ENCODE measurements at regions not wholly inside any gene's neighbourhood (a gene's known extent, or its start where the extent isn't known, plus 50 kb on each side); places are given as distances from the start of the nearest gene placed in this dataset.

DNA sequence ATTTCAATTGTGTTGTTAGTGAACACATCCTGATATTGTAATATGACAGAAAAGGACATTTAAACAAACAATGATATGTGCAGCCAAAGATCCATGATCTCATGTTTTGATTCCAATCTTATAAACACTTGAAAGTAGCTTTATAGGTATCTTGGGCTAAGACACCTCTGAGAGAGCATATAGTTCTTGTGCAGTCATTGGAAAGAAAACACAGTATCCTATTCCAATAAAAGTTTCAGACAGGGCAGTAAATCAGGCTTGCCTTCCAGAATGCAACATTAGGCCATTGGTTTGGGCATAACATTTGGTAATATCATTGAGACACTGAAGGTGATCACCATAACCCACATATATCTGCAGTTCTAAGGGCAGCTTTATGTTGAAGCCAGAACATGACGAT is 188.3 kb upstream of the HCCS start:
- Histone ChIP-seq H2AK5ac (ENCODE audit: low read depth, low read length) (no peak overlapping the region), H2BK15ac (ENCODE audit: low read length) (no peak overlapping the region), H4K91ac (replicated peaks; ENCODE audit: insufficient read length, low read length) (no peak overlapping the region), H3K18ac (ENCODE audit: extremely low read depth, low read length) (no peak overlapping the region), H3K23ac (ENCODE audit: insufficient read length) (no peak overlapping the region), H2AFZ (ENCODE audit: low read length) (no peak overlapping the region), H3K4me2 (ENCODE audit: insufficient read depth in 1 of 2, low read depth in 2 of 2, low read length in 2 of 2) (no peak overlapping the region), H3K79me2 (ENCODE audit: control insufficient read depth in 1 of 2, insufficient read depth in 2 of 2, low read length in 2 of 2) (no peaks in the 10 kb centered on the region), H3K27me3 (replicated peaks in 1 of 4; ENCODE audit: control insufficient read depth in 3 of 4, extremely low read depth in 1 of 4, insufficient read depth in 3 of 4, low read length in 3 of 4) (no peaks in the 10 kb centered on the region), H3K23me2 (ENCODE audit: low read depth, low read length) (no peaks in the 10 kb centered on the region), H3K4me3 (ENCODE audit: extremely low read depth in 1 of 4, insufficient read depth in 2 of 4, low read depth in 3 of 4, low read length in 4 of 4) (no peak overlapping the region), H3K9me3 (ENCODE audit: insufficient read depth in 2 of 2, low read depth in 1 of 2, low read length in 1 of 2) (no peaks in the 10 kb centered on the region), H2BK120ac (replicated peaks; ENCODE audit: low read depth, low read length) (no peak overlapping the region), H4K20me1 (replicated peaks in 1 of 2; ENCODE audit: control insufficient read depth in 1 of 2, insufficient read depth in 2 of 2, low read length in 2 of 2) (no peaks in the 10 kb centered on the region), H4K8ac (ENCODE audit: extremely low read depth, insufficient read depth, low read length) (no peak overlapping the region), H3K56ac (replicated peaks; ENCODE audit: insufficient read length, low read depth, low read length) (no peak overlapping the region), H3K36me3 (ENCODE audit: control insufficient read depth in 2 of 4, insufficient read depth in 4 of 4, low read length in 3 of 4) (no peaks in the 10 kb centered on the region), H3K4ac (replicated peaks; ENCODE audit: insufficient read length, low read depth, low read length) (no peak overlapping the region), H3K27ac (ENCODE audit: low read depth, low read length) (no peak overlapping the region), H2BK20ac (ENCODE audit: low read length) (no peak overlapping the region), H2BK12ac (ENCODE audit: low read depth, low read length) (no peak overlapping the region), H3K9ac (replicated peaks in 1 of 4; ENCODE audit: extremely low read depth in 1 of 4, low read depth in 3 of 4, low read length in 3 of 4) (no peak overlapping the region), H3K4me1 (replicated peaks in 1 of 4; ENCODE audit: control insufficient read depth in 3 of 4, insufficient read depth in 4 of 4, low read length in 3 of 4) (no peaks in the 10 kb centered on the region), H3K14ac (ENCODE audit: insufficient read length) (no peak overlapping the region), H3K79me1 (ENCODE audit: low read depth, low read length) (no peaks in the 10 kb centered on the region), H4K5ac (ENCODE audit: insufficient read length, low read depth, low read length) (no peak overlapping the region), H2BK5ac (ENCODE audit: low read depth, low read length) (no peak overlapping the region)
- ChIA-PET CTCF (ENCODE audit: partially characterized antibody) (no interaction called here), POLR2A (ENCODE audit: partially characterized antibody) (no interaction called here)
- DNase-seq (ENCODE audit: low read depth in 1 of 2, low spot score in 2 of 2) (no peak), FAIRE-seq (no peak)
- TF ChIP-seq, protein P1, sequence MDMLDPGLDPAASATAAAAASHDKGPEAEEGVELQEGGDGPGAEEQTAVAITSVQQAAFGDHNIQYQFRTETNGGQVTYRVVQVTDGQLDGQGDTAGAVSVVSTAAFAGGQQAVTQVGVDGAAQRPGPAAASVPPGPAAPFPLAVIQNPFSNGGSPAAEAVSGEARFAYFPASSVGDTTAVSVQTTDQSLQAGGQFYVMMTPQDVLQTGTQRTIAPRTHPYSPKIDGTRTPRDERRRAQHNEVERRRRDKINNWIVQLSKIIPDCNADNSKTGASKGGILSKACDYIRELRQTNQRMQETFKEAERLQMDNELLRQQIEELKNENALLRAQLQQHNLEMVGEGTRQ (IDR thresholded peaks at IDR 0.05; ENCODE audit: low read length) = no peak
- no peak for TF ChIP-seq SIX5 (IDR thresholded peaks at IDR 0.05; ENCODE audit: low read depth, low read length)
- TF ChIP-seq TEAD4 (IDR thresholded peaks at IDR 0.05; ENCODE audit: low read depth, low read length) = no peak
- TF ChIP-seq RXRA (IDR thresholded peaks at IDR 0.05; ENCODE audit: insufficient read depth, low read depth, low read length) = no peak
- TF ChIP-seq SP1 (IDR thresholded peaks at IDR 0.05; ENCODE audit: low read depth, low read length) = no peak
- TF ChIP-seq RFX5 (IDR thresholded peaks at IDR 0.05; ENCODE audit: borderline replicate concordance, low read depth, low read length) = no peak
- no peak for TF ChIP-seq CREB1 (IDR thresholded peaks at IDR 0.05)
- TF ChIP-seq KDM1A (IDR thresholded peaks at IDR 0.05; ENCODE audit: borderline replicate concordance, low read length) = no peak
- TF ChIP-seq SRF (IDR thresholded peaks at IDR 0.05; ENCODE audit: low read depth, low read length) = no peak
- TF ChIP-seq JUN (IDR thresholded peaks at IDR 0.05; ENCODE audit: low read depth, low read length) = no peak
- TF ChIP-seq POLR2AphosphoS5 (IDR thresholded peaks at IDR 0.05; ENCODE audit: low read depth, low read length) = no peak
- WGBS, 2 experiments (ENCODE audit: extremely low coverage in 1 of 2, insufficient coverage in 1 of 2, insufficient read length in 1 of 2, insufficient replicate concordance in 2 of 2, low coverage in 1 of 2, low lambda C conversion rate in 2 of 2, missing lambda C conversion rate in 1 of 2) = 100% methylated on average over 1 of the region's 1 CpG; no CpG with 5 or more reads in 1 of the 2 experiments
